Heart right ventricle (tissue), 16 donors: ENCODE measurements at regions not wholly inside any gene's neighbourhood (a gene's known extent, or its start where the extent isn't known, plus 50 kb on each side); places are given as distances from the start of the nearest gene placed in this dataset.

ENCODE experiments used
- ATAC-seq, 8 donors: fragments of 200-7000 bp; cut with Tn5 transposase; one replicate each; pipeline ENCODE4 v1.9.1; 2020; ENCODE audit warnings: mild to moderate bottlenecking in 8 of 8, moderate library complexity in 8 of 8, moderate number of reproducible peaks in 1 of 8
- DNase-seq, 2 donors: peaks; one replicate each; pipeline ENCODE4 v3.0.0-alpha.2; 2020
- H3K27ac ChIP-seq, 10 donors: fragments of 200-600 bp; sonication (generic) in 2 of 10; one replicate each; pipeline versions ENCODE4 v1.5.0 to v1.8.0; 2020 to 2022; ENCODE audit warnings: mild to moderate bottlenecking in 3 of 10
- H3K27me3 ChIP-seq, 7 donors: fragments of 200-600 bp; one replicate each; pipeline ENCODE4 v1.8.0; 2021 to 2022; ENCODE audit warnings: mild to moderate bottlenecking in 2 of 7
- H3K36me3 ChIP-seq, 9 donors: fragments of 200-600 bp; sonication (generic) in 1 of 9; one replicate each; pipeline versions ENCODE4 v1.5.0 to v1.8.0; 2020 to 2022; ENCODE audit warnings: mild to moderate bottlenecking in 2 of 9
- H3K4me1 ChIP-seq, 9 donors: fragments of 200-600 bp; sonication (generic) in 1 of 9; one replicate each; pipeline versions ENCODE4 v1.5.0 to v1.8.0; 2020 to 2022; ENCODE audit warnings: mild to moderate bottlenecking in 4 of 9
- H3K4me3 ChIP-seq, 10 donors: fragments of 200-600 bp; sonication (generic) in 2 of 10; one replicate each; pipeline versions ENCODE4 v1.5.0 to v1.8.0; 2020 to 2022; ENCODE audit warnings: mild to moderate bottlenecking in 7 of 10, moderate library complexity in 2 of 10
- H3K9me3 ChIP-seq, 11 donors: fragments of 200-600 bp in 10 of 11; sonication (generic) in 2 of 11; one replicate each; pipeline versions ENCODE4 v1.5.0 to v1.8.0; 2013 to 2022; ENCODE audit warnings: mild to moderate bottlenecking in 2 of 11, control low read depth in 1 of 11, moderate library complexity in 1 of 11
- WGBS, 2 donors: extraction: QIAGEN DNeasy Blood & Tissue Kit; methylation state at CpG; one replicate each; pipeline ENCODE4 v1.1.7; 2013; ENCODE audit warnings: inconsistent platforms in 1 of 2; 5-methylcytosine and 5-hydroxymethylcytosine counted together
- intact Hi-C, 10 donors: fragments of 100-400 bp; cut with DNase I; formaldehyde crosslinking; loops; one replicate each; pipeline versions ENCODE4 v1.11.1 to v1.14.2; 2022
- TF ChIP-seq, protein P1 (sequence below), 9 donors: fragments of 200-600 bp; sonication (generic) in 2 of 9; IDR thresholded peaks; one replicate each; pipeline versions ENCODE4 v1.5.0 to v1.8.0; 2021 to 2022; ENCODE audit warnings: antibody characterized with exemption in 9 of 9, mild to moderate bottlenecking in 5 of 9, moderate library complexity in 1 of 9
- donor health status: Arrhythmogenic right ventricular cardiomyopathy.
- donor health status: ischemic (EF 13 %, LVEDD 7.1; RV severe dilation, severe dysfunction).
- donor health status: healthy with polysubstance abuse.
- donor health status: DM: no; HTN: yes; CAD: no.
- donor health status: DM: no; HTN: no; CAD: no.
- donor health status: ischemic (EF 25% LVEDD 6.9; RV normal size, moderate dysfunction).
- donor health status: ischemic (EF 25% LVEDD 5.7; RV mildly dilated, moderate dysfunction).
- donor health status: healthy.
- donor health status: DM: yes; HTN: yes; CAD: no.
- donor health status: Ischemic cardiomyopathy.
- donor health status: ischemic (EF 35%, LVEDD 5.7; RV mildly dilated, moderate dysfunction).
- donor health status: nonischemic (EF 11% LVEDD 7.7; RV severe dilation, severe dysfunction).
- donor health status: DM: yes; HTN: yes; CAD: no.
- donor health status: PGD.
- donor health status: ischemic (EF 29% LVEDD 5.4; RV normal size, mild dysfunction).
- donor health status: nonischemic (EF 23%, LVEDD 6.1; RV moderate dilation, normal function).

DNA sequence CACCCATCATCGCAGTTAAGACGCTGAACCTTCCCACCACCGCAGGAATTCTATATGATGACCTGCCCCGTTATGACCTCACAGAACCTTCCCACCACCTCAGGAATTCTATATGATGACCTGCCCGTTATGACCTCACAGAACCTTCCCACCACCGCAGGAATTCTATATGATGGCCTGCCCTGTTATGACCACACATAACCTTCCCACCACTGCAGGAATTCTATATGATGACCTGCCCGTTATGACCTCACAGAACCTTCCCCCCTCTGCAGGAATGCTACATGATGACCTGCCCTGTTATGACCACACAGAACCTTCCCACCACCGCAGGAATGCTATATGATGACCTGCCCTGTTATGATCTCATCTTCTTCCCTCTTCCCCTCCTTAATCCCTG, 64.3 kb downstream of the IRX1 start:
- TF ChIP-seq, protein P1, sequence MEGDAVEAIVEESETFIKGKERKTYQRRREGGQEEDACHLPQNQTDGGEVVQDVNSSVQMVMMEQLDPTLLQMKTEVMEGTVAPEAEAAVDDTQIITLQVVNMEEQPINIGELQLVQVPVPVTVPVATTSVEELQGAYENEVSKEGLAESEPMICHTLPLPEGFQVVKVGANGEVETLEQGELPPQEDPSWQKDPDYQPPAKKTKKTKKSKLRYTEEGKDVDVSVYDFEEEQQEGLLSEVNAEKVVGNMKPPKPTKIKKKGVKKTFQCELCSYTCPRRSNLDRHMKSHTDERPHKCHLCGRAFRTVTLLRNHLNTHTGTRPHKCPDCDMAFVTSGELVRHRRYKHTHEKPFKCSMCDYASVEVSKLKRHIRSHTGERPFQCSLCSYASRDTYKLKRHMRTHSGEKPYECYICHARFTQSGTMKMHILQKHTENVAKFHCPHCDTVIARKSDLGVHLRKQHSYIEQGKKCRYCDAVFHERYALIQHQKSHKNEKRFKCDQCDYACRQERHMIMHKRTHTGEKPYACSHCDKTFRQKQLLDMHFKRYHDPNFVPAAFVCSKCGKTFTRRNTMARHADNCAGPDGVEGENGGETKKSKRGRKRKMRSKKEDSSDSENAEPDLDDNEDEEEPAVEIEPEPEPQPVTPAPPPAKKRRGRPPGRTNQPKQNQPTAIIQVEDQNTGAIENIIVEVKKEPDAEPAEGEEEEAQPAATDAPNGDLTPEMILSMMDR (IDR thresholded peaks at IDR 0.05): no peak
- DNase-seq (no peak), ATAC-seq (peak in 1 of 8 donors; percentile 41)
- no peaks in the 10 kb centered on the region for H3K4me1 ChIP-seq
- intact Hi-C loops: no loop called here
- no peak overlapping the region for H3K4me3 ChIP-seq
- 76 to 77% methylated on average over 8 of the region's 8 CpGs for WGBS, 2 donors
- peaks cover 0 to 3% (median 0%) of the 10 kb centered on the region in 7 donors for H3K27me3 ChIP-seq
- no peak overlapping the region for H3K27ac ChIP-seq
- H3K9me3 ChIP-seq: no peaks in the 10 kb centered on the region
- H3K36me3 ChIP-seq: no peaks in the 10 kb centered on the region

DNA sequence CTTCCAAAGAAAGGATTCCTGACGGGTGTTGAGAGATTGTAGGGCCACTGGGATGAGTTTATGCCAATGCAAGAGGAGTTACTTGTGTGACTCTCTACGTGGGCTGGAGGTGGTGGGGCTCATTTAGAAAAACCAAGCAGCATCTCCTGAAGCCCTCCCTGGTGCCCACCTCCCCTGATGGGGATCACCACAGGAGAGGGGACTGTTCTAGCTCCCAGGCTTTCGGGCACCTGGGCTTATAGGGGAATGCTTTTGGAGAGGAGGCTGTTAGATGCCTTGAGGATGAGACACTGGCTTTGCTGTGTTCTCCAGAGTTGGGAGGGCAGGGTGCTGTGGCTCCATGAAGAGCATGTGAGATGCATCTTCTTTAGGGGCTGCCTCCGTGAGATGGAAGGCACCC, 65.0 kb downstream of the IRX1 start:
- ATAC-seq (no peak), DNase-seq (no peak)
- H3K27ac ChIP-seq: no peak overlapping the region
- intact Hi-C loops: no loop called here
- no peaks in the 10 kb centered on the region for H3K4me1 ChIP-seq
- H3K27me3 ChIP-seq: peaks cover 0 to 3% (median 0%) of the 10 kb centered on the region in 7 donors
- 75 to 78% methylated on average over 4 of the region's 4 CpGs for WGBS, 2 donors
- H3K4me3 ChIP-seq: no peak overlapping the region
- TF ChIP-seq, protein P1 (IDR thresholded peaks at IDR 0.05): no peak
- no peaks in the 10 kb centered on the region for H3K36me3 ChIP-seq
- H3K9me3 ChIP-seq: no peaks in the 10 kb centered on the region

DNA sequence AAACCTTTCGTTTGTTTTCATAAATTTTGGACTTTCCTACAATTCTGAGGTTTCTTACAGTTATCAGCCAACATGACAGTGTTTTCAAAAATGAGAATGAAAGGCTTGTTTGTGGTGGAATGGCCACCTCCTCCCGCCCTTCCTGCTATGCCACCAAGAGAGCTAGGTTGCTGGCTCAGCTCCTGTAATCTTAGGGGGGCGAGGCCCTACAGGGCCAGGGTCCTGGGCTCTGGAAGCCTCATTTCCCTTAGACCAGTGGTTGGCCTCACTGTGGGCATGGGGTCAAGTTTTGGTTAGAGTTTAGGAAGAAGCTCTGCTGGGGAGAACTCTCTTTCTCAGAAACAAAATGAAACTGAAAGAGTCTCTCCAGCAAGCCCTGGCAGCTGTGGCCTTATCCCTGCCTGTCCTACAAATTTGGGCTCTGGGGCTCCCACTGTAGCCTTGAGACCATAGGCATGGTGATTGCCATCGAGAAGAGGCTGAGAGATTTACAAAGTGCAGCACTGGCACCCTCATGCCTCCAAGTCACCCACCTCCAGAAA, 66.2 kb downstream of the IRX1 start:
- 48 to 63% methylated on average over 4 of the region's 4 CpGs for WGBS, 2 donors
- no peaks in the 10 kb centered on the region for H3K36me3 ChIP-seq
- intact Hi-C loops: no loop called here
- no peaks in the 10 kb centered on the region for H3K9me3 ChIP-seq
- DNase-seq: no peak
- H3K4me3 ChIP-seq: no peak overlapping the region
- H3K27me3 ChIP-seq: peaks cover 0 to 3% (median 0%) of the 10 kb centered on the region in 7 donors
- ATAC-seq: no peak
- no peak overlapping the region for H3K27ac ChIP-seq
- TF ChIP-seq, protein P1 (IDR thresholded peaks at IDR 0.05): no peak
- H3K4me1 ChIP-seq: no peaks in the 10 kb centered on the region

DNA sequence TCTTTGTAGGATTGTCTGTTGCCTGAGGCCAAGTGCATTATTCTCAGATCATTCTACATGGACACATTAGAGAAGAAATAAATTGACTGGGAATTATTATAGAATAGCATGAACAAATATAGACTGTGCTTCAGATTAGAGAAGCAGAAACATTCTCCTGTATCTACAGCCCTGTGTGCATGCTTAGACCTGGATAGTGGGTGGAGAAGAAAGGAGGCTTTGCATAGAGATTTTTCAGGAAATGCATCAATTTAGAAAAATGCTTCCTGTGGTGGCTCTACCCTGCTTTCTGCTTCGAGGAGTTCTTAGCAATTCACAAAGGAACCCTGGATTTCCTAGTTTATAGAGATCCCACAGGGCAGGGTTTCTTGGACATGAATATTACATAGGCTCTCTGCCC, 66.7 kb downstream of the IRX1 start:
- Histone ChIP-seq H3K27ac (no peak overlapping the region), H3K4me1 (no peaks in the 10 kb centered on the region), H3K27me3 (peaks cover 0 to 1% (median 0%) of the 10 kb centered on the region in 7 donors), H3K4me3 (no peak overlapping the region), H3K9me3 (no peaks in the 10 kb centered on the region), H3K36me3 (no peaks in the 10 kb centered on the region)
- TF ChIP-seq, protein P1 (IDR thresholded peaks at IDR 0.05): no peak
- WGBS, 2 donors: 20 to 40% methylated on average over 1 of the region's 1 CpG
- ATAC-seq: no peak
- DNase-seq: no peak
- intact Hi-C loops: no loop called here
